ENCODE measurements at regions not wholly inside any gene's neighbourhood (a gene's known extent, or its start where the extent isn't known, plus 50 kb on each side); places are given as distances from the start of the nearest gene placed in this dataset.
A peak's percentile ranks its signal among the peaks of the same experiment; 100 is the strongest.
"Not testable (repeated sequence)": the region's sequence is repeated elsewhere in the genome, so short reads cannot be mapped to it uniquely, and the experiment has no call there.

DNA sequence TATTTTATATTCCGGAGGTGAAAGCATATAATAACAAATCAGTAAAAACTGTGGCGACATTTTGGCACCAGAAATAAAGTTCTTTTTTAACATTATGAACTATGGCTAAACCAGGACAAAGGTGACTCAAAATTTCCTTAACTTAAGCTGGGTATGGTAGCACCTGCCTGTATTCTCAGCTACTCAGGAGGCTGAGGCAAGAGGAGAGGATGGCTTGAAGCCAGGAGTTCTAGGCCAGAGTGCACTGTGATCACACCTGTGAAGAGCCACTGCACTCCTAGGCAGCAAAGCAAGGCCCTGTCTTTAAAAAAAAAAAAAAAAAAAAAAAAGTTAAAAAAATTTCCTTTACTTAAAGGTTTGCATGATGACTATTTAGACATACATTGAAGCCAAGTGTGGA lies 63.0 kb upstream of the KIF2A start:
- not testable (repeated sequence) for H3K27me3 Mint-ChIP-seq (ENCODE audit: low read depth); H3K4me3 Mint-ChIP-seq; DNase-seq (ENCODE audit: low spot score in 2 of 2, unreplicated experiment in 2 of 2); H3K9me3 Mint-ChIP-seq; H3K36me3 Mint-ChIP-seq; H3K27ac Mint-ChIP-seq
- peaks cover 10% of the 10 kb centered on the region for H3K4me1 Mint-ChIP-seq

GRCh38 chr5:62248192-62248591 lies 57.8 kb upstream of the KIF2A start:
- DNase-seq (ENCODE audit: low spot score in 2 of 2, unreplicated experiment in 2 of 2); H3K27me3 Mint-ChIP-seq (ENCODE audit: low read depth); H3K9me3 Mint-ChIP-seq; H3K27ac Mint-ChIP-seq; H3K36me3 Mint-ChIP-seq; H3K4me1 Mint-ChIP-seq; H3K4me3 Mint-ChIP-seq: not testable (repeated sequence)

- not testable (repeated sequence) for H3K9me3 Mint-ChIP-seq; H3K4me1 Mint-ChIP-seq; H3K4me3 Mint-ChIP-seq; H3K27ac Mint-ChIP-seq; H3K36me3 Mint-ChIP-seq; DNase-seq (ENCODE audit: low spot score in 2 of 2, unreplicated experiment in 2 of 2)
- H3K27me3 Mint-ChIP-seq (ENCODE audit: low read depth) = peaks cover 10% of the 10 kb centered on the region
Measured at GRCh38 chr5:62250085-62250484, 55.9 kb upstream of the KIF2A start.

GRCh38 chr5:62250919-62251318 lies 55.1 kb upstream of the KIF2A start:
- H3K4me3 Mint-ChIP-seq; H3K4me1 Mint-ChIP-seq; H3K36me3 Mint-ChIP-seq; DNase-seq (ENCODE audit: low spot score in 2 of 2, unreplicated experiment in 2 of 2); H3K9me3 Mint-ChIP-seq; H3K27ac Mint-ChIP-seq: not testable (repeated sequence)
- H3K27me3 Mint-ChIP-seq (ENCODE audit: low read depth) = peaks cover 12% of the 10 kb centered on the region

- not testable (repeated sequence) for DNase-seq (ENCODE audit: low spot score in 2 of 2, unreplicated experiment in 2 of 2); H3K27ac Mint-ChIP-seq; H3K36me3 Mint-ChIP-seq; H3K9me3 Mint-ChIP-seq; H3K4me3 Mint-ChIP-seq
- Mint-ChIP-seq H3K27me3 (ENCODE audit: low read depth) (peaks cover 12% of the 10 kb centered on the region), H3K4me1 (peaks cover 11% of the 10 kb centered on the region)
Measured at GRCh38 chr5:62252519-62252918, 53.5 kb upstream of the KIF2A start.

DNA sequence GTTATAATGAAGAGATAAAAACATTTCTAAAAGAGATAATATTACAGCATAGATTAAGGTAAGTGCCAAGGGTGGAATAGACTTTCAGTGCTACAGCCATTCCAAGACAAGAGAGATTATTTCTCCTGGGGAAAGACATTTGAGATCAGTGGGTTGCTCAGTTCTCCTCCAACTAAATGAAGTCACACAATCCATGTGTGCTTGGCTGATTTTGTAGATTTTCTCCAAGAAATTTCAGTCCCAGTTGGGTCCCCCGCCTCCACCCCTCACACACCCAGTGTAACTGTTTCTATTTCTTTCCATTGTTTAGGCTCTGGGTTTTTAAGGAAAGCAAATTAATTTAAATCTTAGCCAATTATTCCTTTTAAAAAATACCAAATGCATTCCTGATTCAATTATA lies 50.5 kb upstream of the KIF2A start:
- not testable (repeated sequence) for H3K36me3 Mint-ChIP-seq; DNase-seq (ENCODE audit: low spot score in 2 of 2, unreplicated experiment in 2 of 2); H3K27ac Mint-ChIP-seq; H3K9me3 Mint-ChIP-seq; H3K4me3 Mint-ChIP-seq
- Mint-ChIP-seq H3K4me1 (peaks cover 11% of the 10 kb centered on the region), H3K27me3 (ENCODE audit: low read depth) (peaks cover 26% of the 10 kb centered on the region)

DNA sequence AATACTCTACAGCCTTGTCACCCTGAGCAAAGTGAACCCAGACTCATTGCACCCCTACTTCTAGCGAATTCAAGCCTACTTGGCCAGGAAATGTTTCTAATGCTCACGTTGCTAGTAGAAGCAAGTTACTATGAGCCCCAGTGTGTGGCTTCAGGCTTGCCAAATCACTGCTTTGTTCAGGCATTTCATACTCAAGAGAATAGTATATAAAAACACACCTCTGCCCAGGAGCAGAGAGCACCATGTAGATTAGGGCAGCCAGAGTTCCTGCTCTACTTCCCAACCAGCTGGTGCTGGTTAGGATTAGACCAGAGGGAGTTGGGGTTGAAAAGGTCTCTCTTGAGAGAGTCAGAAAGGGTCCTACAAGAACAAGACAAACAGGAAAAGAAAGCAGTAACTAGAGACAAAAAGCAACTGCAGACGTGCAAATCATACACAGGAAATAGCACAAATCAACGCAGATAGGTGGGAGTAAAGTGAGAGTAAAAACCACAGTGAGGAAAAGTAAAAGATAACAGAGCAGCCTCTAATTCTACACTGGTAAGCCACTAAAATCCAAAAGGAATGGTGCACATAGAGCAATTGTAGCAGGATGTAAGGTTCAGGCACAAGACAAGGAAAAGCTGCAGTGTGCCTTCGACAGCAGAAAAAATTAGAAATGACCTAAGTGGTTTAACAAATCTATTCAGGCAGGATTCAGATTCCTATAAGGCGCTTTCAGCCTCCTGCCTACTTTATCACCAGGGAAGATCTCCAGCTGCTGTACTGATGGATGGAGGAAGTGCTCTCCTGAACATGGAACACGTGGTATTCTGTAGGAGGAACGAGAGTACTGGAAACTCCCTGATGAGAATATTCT lies 49.6 kb upstream of the KIF2A start:
- Mint-ChIP-seq H3K27me3 (ENCODE audit: low read depth) (peaks cover 26% of the 10 kb centered on the region), H3K27ac (peak overlapping the region; percentile 48), H3K4me1 (peaks cover 11% of the 10 kb centered on the region), H3K4me3 (no peak overlapping the region), H3K36me3 (no peaks in the 10 kb centered on the region), H3K9me3 (peaks cover 5% of the 10 kb centered on the region)
- TF ChIP-seq, protein P1, sequence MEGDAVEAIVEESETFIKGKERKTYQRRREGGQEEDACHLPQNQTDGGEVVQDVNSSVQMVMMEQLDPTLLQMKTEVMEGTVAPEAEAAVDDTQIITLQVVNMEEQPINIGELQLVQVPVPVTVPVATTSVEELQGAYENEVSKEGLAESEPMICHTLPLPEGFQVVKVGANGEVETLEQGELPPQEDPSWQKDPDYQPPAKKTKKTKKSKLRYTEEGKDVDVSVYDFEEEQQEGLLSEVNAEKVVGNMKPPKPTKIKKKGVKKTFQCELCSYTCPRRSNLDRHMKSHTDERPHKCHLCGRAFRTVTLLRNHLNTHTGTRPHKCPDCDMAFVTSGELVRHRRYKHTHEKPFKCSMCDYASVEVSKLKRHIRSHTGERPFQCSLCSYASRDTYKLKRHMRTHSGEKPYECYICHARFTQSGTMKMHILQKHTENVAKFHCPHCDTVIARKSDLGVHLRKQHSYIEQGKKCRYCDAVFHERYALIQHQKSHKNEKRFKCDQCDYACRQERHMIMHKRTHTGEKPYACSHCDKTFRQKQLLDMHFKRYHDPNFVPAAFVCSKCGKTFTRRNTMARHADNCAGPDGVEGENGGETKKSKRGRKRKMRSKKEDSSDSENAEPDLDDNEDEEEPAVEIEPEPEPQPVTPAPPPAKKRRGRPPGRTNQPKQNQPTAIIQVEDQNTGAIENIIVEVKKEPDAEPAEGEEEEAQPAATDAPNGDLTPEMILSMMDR (IDR thresholded peaks at IDR 0.05; ENCODE audit: unreplicated experiment) = no peak
- no peak for DNase-seq (ENCODE audit: low spot score in 2 of 2, unreplicated experiment in 2 of 2)

Measured in mesothelial cell of epicardium (in vitro differentiated cells).